OCI-LY3 (cell line): ENCODE measurements at regions not wholly inside any gene's neighbourhood (a gene's known extent, or its start where the extent isn't known, plus 50 kb on each side); places are given as distances from the start of the nearest gene placed in this dataset.

Experiments
- H2AFZ ChIP-seq: fragments of 200-600, 300-600 bp; shearing (Covaris generic); 2 replicates; pipeline ENCODE4 v1.6.0; 2014; ENCODE audit warnings: antibody characterized with exemption, low read depth, low read length
- H3K27ac ChIP-seq: fragments of 200-600, 300-600 bp; sonication (generic); 2 replicates; pipeline ENCODE4 v1.5.1; 2014; ENCODE audit warnings: mild to moderate bottlenecking, low read length, moderate library complexity, mixed read lengths
- H3K27me3 ChIP-seq: fragments of 200-600, 300-600 bp; sonication (generic); 2 replicates; pipeline ENCODE4 v1.6.1; 2014; ENCODE audit warnings: low read depth, low read length, mixed read lengths
- H3K36me3 ChIP-seq: fragments of 200-600, 300-600 bp; sonication (generic); replicated peaks from 2 replicates; pipeline ENCODE3; 2014; ENCODE audit warnings: low read depth, low read length, mixed read lengths
- H3K4me1 ChIP-seq: fragments of 300-600, 200-600 bp; sonication (generic); 2 replicates; pipeline ENCODE4 v1.6.1; 2014; ENCODE audit warnings: low read length, mixed read lengths
- H3K4me2 ChIP-seq: fragments of 200-600, 300-600 bp; sonication (generic); 2 replicates; pipeline ENCODE4 v1.6.1; 2014; ENCODE audit warnings: low read length, mixed read lengths
- H3K4me3 ChIP-seq: fragments of 300-600, 200-600 bp; sonication (generic); 2 replicates; pipeline ENCODE4 v1.5.1; 2014; ENCODE audit warnings: antibody characterized with exemption, mild to moderate bottlenecking, low read length, moderate library complexity
- H3K79me2 ChIP-seq: fragments of 300-600, 200-600 bp; shearing (Covaris generic); 2 replicates; pipeline ENCODE4 v1.6.1; 2014; ENCODE audit warnings: mild to moderate bottlenecking, low read length, mixed read lengths
- H3K9ac ChIP-seq: fragments of 300-600, 200-600 bp; shearing (Covaris generic); 2 replicates; pipeline ENCODE4 v1.6.0; 2014; ENCODE audit warnings: mild to moderate bottlenecking, low read length, moderate library complexity
- H3K9me3 ChIP-seq: fragments of 200-600, 300-600 bp; shearing (Covaris generic); 2 replicates; pipeline ENCODE4 v1.6.1; 2014; ENCODE audit warnings: low read length, mixed read lengths; ENCODE audit not compliant: insufficient read depth
- H4K20me1 ChIP-seq: fragments of 200-600, 300-600 bp; sonication (generic); 2 replicates; pipeline ENCODE4 v1.6.1; 2016; ENCODE audit warnings: low read length, mixed read lengths; ENCODE audit not compliant: insufficient read depth
- EZH2phosphoT487 ChIP-seq: fragments of 200-600 bp; shearing (Covaris generic); IDR thresholded peaks from 2 replicates; pipeline ENCODE4 v1.6.1; 2018; ENCODE audit warnings: antibody characterized with exemption, mixed run types, low read depth
- TF ChIP-seq, protein P1 (sequence below): fragments of 200-600, 300-600 bp; sonication (generic); IDR thresholded peaks from 2 replicates; pipeline ENCODE4 v1.5.1; 2014; ENCODE audit warnings: antibody characterized with exemption, low read length, low read depth

DNA sequence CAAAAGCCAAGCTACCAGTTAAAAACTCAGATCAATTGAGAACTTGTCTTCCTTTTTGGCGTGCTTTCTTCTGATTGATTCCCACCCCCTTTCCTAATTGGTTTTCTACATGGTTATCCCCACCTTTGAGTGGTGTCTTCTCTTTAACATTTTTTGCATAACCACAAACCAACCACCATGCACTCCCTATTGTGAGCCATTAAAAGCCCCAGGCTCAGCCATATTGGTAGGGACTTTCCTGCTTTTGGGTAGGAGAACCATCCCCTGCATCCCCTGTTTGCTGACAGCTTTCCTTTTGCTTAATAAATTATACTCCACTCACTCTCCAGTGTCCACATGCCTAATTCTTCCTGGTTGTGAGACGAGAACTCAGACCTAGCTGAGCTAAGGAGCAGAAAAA, 1651.4 kb upstream of the IGFBP7 start:
- H4K20me1 ChIP-seq, result no peaks in the 10 kb centered on the region
- H3K27me3 ChIP-seq, result no peaks in the 10 kb centered on the region
- TF ChIP-seq, protein P1, sequence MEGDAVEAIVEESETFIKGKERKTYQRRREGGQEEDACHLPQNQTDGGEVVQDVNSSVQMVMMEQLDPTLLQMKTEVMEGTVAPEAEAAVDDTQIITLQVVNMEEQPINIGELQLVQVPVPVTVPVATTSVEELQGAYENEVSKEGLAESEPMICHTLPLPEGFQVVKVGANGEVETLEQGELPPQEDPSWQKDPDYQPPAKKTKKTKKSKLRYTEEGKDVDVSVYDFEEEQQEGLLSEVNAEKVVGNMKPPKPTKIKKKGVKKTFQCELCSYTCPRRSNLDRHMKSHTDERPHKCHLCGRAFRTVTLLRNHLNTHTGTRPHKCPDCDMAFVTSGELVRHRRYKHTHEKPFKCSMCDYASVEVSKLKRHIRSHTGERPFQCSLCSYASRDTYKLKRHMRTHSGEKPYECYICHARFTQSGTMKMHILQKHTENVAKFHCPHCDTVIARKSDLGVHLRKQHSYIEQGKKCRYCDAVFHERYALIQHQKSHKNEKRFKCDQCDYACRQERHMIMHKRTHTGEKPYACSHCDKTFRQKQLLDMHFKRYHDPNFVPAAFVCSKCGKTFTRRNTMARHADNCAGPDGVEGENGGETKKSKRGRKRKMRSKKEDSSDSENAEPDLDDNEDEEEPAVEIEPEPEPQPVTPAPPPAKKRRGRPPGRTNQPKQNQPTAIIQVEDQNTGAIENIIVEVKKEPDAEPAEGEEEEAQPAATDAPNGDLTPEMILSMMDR, result no peak
- no peak for TF ChIP-seq EZH2phosphoT487
- H3K4me3 ChIP-seq, result no peak overlapping the region
- H3K27ac ChIP-seq, result no peak overlapping the region
- no peaks in the 10 kb centered on the region for H3K79me2 ChIP-seq
- H3K4me1 ChIP-seq, result peaks cover 4% of the 10 kb centered on the region; the same call in 1 of the 2 replicates
- no peak overlapping the region for H3K4me2 ChIP-seq
- H2AFZ ChIP-seq, result no peak overlapping the region
- no peaks in the 10 kb centered on the region for H3K9me3 ChIP-seq
- no peaks in the 10 kb centered on the region for H3K36me3 ChIP-seq
- H3K9ac ChIP-seq, result no peak overlapping the region

DNA sequence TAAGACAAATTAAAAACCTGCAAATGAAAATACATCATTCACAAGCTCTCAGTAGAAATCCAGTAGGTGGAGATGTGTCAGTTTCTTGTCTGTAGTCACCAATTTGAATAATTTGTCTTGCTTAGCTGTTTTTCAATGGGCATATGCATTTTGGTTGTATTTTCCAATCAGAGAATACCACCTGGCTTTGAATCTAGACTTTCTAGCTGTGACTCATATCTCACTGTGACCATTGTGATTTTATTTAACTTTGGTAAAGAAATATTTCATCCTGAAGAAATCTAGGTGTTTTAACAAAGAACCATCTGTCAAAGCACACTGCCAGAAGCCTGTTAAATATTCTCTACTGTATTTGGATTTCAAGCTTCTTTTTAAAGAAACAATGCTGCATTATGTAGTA, 1650.6 kb upstream of the IGFBP7 start:
- Histone ChIP-seq H2AFZ (no peak overlapping the region), H3K79me2 (no peaks in the 10 kb centered on the region), H3K9me3 (no peaks in the 10 kb centered on the region), H3K27ac (no peak overlapping the region), H3K4me3 (no peak overlapping the region), H3K4me2 (no peak overlapping the region), H4K20me1 (no peaks in the 10 kb centered on the region), H3K36me3 (no peaks in the 10 kb centered on the region), H3K4me1 (peaks cover 4% of the 10 kb centered on the region; the same call in 1 of the 2 replicates), H3K9ac (no peak overlapping the region), H3K27me3 (no peaks in the 10 kb centered on the region)
- TF ChIP-seq EZH2phosphoT487, result no peak
- TF ChIP-seq, protein P1, result no peak

DNA sequence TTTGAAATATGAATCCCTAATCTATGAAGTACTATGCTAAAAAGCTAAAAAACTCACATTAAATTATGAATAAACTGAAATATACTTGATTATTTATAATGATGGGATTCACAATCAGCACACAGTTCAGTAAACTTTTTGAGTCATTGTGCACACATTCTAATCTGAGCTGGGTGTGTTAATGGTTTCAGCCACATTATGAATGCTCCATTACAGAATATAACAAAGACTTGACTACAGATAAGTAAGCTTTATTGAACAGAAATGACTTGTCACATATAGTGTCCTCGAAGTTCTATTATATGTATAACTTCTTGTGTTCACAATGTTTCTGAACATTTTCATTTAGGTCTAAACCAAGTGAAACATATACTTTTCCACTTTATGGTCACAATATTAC, 1649.9 kb upstream of the IGFBP7 start:
- no peak overlapping the region for H3K4me3 ChIP-seq
- peaks cover 4% of the 10 kb centered on the region; the same call in 1 of the 2 replicates for H3K4me1 ChIP-seq
- H3K36me3 ChIP-seq, result no peaks in the 10 kb centered on the region
- no peak overlapping the region for H2AFZ ChIP-seq
- H3K4me2 ChIP-seq, result no peak overlapping the region
- H3K9me3 ChIP-seq, result no peaks in the 10 kb centered on the region
- H3K27ac ChIP-seq, result no peak overlapping the region
- H3K9ac ChIP-seq, result no peak overlapping the region
- H4K20me1 ChIP-seq, result no peaks in the 10 kb centered on the region
- H3K79me2 ChIP-seq, result no peaks in the 10 kb centered on the region
- no peaks in the 10 kb centered on the region for H3K27me3 ChIP-seq
- no peak for TF ChIP-seq EZH2phosphoT487
- TF ChIP-seq, protein P1, result no peak

DNA sequence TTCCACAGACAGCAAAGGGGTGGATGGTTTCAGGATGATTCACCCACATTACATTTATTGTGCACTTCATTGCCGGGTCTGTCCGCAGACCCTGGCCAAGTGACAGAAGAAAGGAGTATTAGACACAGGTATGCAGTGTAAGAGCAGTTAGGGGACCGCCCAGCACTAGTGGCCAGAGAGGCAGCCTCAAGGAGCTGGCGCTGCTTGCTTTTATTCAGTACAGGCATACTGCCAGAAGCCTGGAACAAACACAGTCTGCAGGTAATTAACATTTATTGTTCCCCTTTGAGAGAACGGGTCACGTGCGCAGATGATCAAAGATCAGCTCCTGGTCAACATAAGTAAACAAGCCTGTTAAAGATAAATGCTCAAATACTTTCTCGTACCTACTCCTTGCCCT, 1639.0 kb upstream of the IGFBP7 start:
- H4K20me1 ChIP-seq, result no peaks in the 10 kb centered on the region
- H3K79me2 ChIP-seq, result no peaks in the 10 kb centered on the region

More for the DNA sequence above, 1639.0 kb upstream of the IGFBP7 start:
- TF ChIP-seq EZH2phosphoT487, result no peak
- TF ChIP-seq, protein P1, result no peak
- Histone ChIP-seq H3K9ac (no peak overlapping the region), H3K4me1 (no peaks in the 10 kb centered on the region), H2AFZ (no peak overlapping the region), H3K27me3 (no peaks in the 10 kb centered on the region), H3K9me3 (no peaks in the 10 kb centered on the region), H3K4me3 (no peak overlapping the region), H3K4me2 (no peak overlapping the region), H3K36me3 (no peaks in the 10 kb centered on the region), H3K27ac (no peak overlapping the region)
